ENCODE measurements at regions not wholly inside any gene's neighbourhood (a gene's known extent, or its start where the extent isn't known, plus 50 kb on each side); places are given as distances from the start of the nearest gene placed in this dataset.

GRCh38 chr1:88320291-88320690, 363.8 kb upstream of the PKN2 start:
- H3K9me3 ChIP-seq (ENCODE audit: control insufficient read depth, low read length), result no peaks in the 10 kb centered on the region
- H3K27ac ChIP-seq (ENCODE audit: low read length, poor library complexity, severe bottlenecking), result no peak overlapping the region
- no peaks in the 10 kb centered on the region for H3K36me3 ChIP-seq (ENCODE audit: control insufficient read depth in 1 of 2, insufficient read depth in 2 of 2, low read depth in 1 of 2, low read length in 2 of 2)
- H2BK120ac ChIP-seq (ENCODE audit: low read depth, low read length), result no peak overlapping the region
- H3K4me1 ChIP-seq (ENCODE audit: control insufficient read depth, insufficient read depth, low read depth, low read length), result no peaks in the 10 kb centered on the region
- no peak overlapping the region for H3K4ac ChIP-seq (ENCODE audit: low read depth in 1 of 2, low read length in 2 of 2)
- no peak overlapping the region for H3K18ac ChIP-seq (ENCODE audit: low read depth in 1 of 2, low read length in 2 of 2)
- no peak overlapping the region for H2BK5ac ChIP-seq (ENCODE audit: low read depth, low read length, poor library complexity, severe bottlenecking)
- H3K4me3 ChIP-seq (ENCODE audit: insufficient read depth in 1 of 2, low read depth in 1 of 2, low read length in 2 of 2), result no peak overlapping the region
- no peak for DNase-seq
- H3K14ac ChIP-seq (ENCODE audit: low read length in 2 of 2), result no peak overlapping the region
- no peaks in the 10 kb centered on the region for H3K79me1 ChIP-seq (replicated peaks; ENCODE audit: low read length, poor library complexity, severe bottlenecking)
- H3K23ac ChIP-seq (ENCODE audit: low read length in 2 of 2), result no peak overlapping the region
- no peak overlapping the region for H3K4me2 ChIP-seq (ENCODE audit: low read length, poor library complexity, severe bottlenecking)
- no peaks in the 10 kb centered on the region for H3K27me3 ChIP-seq (ENCODE audit: control insufficient read depth in 1 of 2, insufficient read depth in 1 of 2, low read length in 2 of 2)
- no peak overlapping the region for H4K8ac ChIP-seq (ENCODE audit: low read length)
- no peak overlapping the region for H2BK12ac ChIP-seq (ENCODE audit: low read length in 2 of 2)
- H2AFZ ChIP-seq (ENCODE audit: low read depth, low read length), result no peak overlapping the region
- H3K9ac ChIP-seq (ENCODE audit: low read length), result no peak overlapping the region
- no peak overlapping the region for H2BK15ac ChIP-seq (ENCODE audit: low read depth, poor library complexity, severe bottlenecking)
- no CpG with 5 or more reads among the region's 3 CpGs for WGBS
- H4K91ac ChIP-seq (ENCODE audit: low read length), result no peak overlapping the region
- H2AK5ac ChIP-seq (ENCODE audit: low read length, severe bottlenecking), result no peak overlapping the region

GRCh38 chr1:88321706-88322105, 362.4 kb upstream of the PKN2 start:
- H3K18ac ChIP-seq (ENCODE audit: low read depth in 1 of 2, low read length in 2 of 2), result no peak overlapping the region
- no peaks in the 10 kb centered on the region for H3K36me3 ChIP-seq (ENCODE audit: control insufficient read depth in 1 of 2, insufficient read depth in 2 of 2, low read depth in 1 of 2, low read length in 2 of 2)
- H3K4ac ChIP-seq (ENCODE audit: low read depth in 1 of 2, low read length in 2 of 2), result no peak overlapping the region
- H3K4me2 ChIP-seq (ENCODE audit: low read length, poor library complexity, severe bottlenecking), result no peak overlapping the region
- H4K8ac ChIP-seq (ENCODE audit: low read length), result no peak overlapping the region
- H2BK15ac ChIP-seq (ENCODE audit: low read depth, poor library complexity, severe bottlenecking), result no peak overlapping the region
- H3K79me1 ChIP-seq (replicated peaks; ENCODE audit: low read length, poor library complexity, severe bottlenecking), result no peaks in the 10 kb centered on the region
- no peaks in the 10 kb centered on the region for H3K9me3 ChIP-seq (ENCODE audit: control insufficient read depth, low read length)
- H2BK120ac ChIP-seq (ENCODE audit: low read depth, low read length), result no peak overlapping the region
- H4K91ac ChIP-seq (ENCODE audit: low read length), result no peak overlapping the region
- H3K27me3 ChIP-seq (ENCODE audit: control insufficient read depth in 1 of 2, insufficient read depth in 1 of 2, low read length in 2 of 2), result no peaks in the 10 kb centered on the region
- no peak overlapping the region for H3K23ac ChIP-seq (ENCODE audit: low read length in 2 of 2)
- no peak overlapping the region for H3K14ac ChIP-seq (ENCODE audit: low read length in 2 of 2)
- no peak overlapping the region for H2BK5ac ChIP-seq (ENCODE audit: low read depth, low read length, poor library complexity, severe bottlenecking)
- H2BK12ac ChIP-seq (ENCODE audit: low read length in 2 of 2), result no peak overlapping the region
- WGBS, result 90% methylated on average over 1 of the region's 2 CpGs
- no peak for DNase-seq
- H3K4me1 ChIP-seq (ENCODE audit: control insufficient read depth, insufficient read depth, low read depth, low read length), result no peaks in the 10 kb centered on the region
- no peak overlapping the region for H2AFZ ChIP-seq (ENCODE audit: low read depth, low read length)
- H3K9ac ChIP-seq (ENCODE audit: low read length), result no peak overlapping the region
- H3K4me3 ChIP-seq (ENCODE audit: insufficient read depth in 1 of 2, low read depth in 1 of 2, low read length in 2 of 2), result no peak overlapping the region
- no peak overlapping the region for H2AK5ac ChIP-seq (ENCODE audit: low read length, severe bottlenecking)
- H3K27ac ChIP-seq (ENCODE audit: low read length, poor library complexity, severe bottlenecking), result no peak overlapping the region

- H3K4me3 ChIP-seq (ENCODE audit: insufficient read depth in 1 of 2, low read depth in 1 of 2, low read length in 2 of 2), result no peak overlapping the region
- WGBS, result 87% methylated on average over 2 of the region's 3 CpGs
Measured at GRCh38 chr1:88324899-88325298, 359.2 kb upstream of the PKN2 start.

GRCh38 chr1:88327391-88328267, 356.4 kb upstream of the PKN2 start:
- peak; percentile 92 for DNase-seq
- peak overlapping the region; percentile 40 for H3K9ac ChIP-seq (ENCODE audit: low read length)
- H3K4me3 ChIP-seq (ENCODE audit: insufficient read depth in 1 of 2, low read depth in 1 of 2, low read length in 2 of 2), result no peak overlapping the region
- no peaks in the 10 kb centered on the region for H3K4me1 ChIP-seq (ENCODE audit: control insufficient read depth, insufficient read depth, low read depth, low read length)
- no peaks in the 10 kb centered on the region for H3K36me3 ChIP-seq (ENCODE audit: control insufficient read depth in 1 of 2, insufficient read depth in 2 of 2, low read depth in 1 of 2, low read length in 2 of 2)
- H3K4ac ChIP-seq (ENCODE audit: low read depth in 1 of 2, low read length in 2 of 2), result peak overlapping the region in 1 of 2 experiments; percentile 70
- H3K79me1 ChIP-seq (replicated peaks; ENCODE audit: low read length, poor library complexity, severe bottlenecking), result no peaks in the 10 kb centered on the region
- peak overlapping the region; percentile 90 for H3K18ac ChIP-seq (ENCODE audit: low read depth in 1 of 2, low read length in 2 of 2)
- H2BK15ac ChIP-seq (ENCODE audit: low read depth, poor library complexity, severe bottlenecking), result no peak overlapping the region
- 57% methylated on average over 3 of the region's 5 CpGs for WGBS
- no peak overlapping the region for H2AFZ ChIP-seq (ENCODE audit: low read depth, low read length)
- H2BK5ac ChIP-seq (ENCODE audit: low read depth, low read length, poor library complexity, severe bottlenecking), result no peak overlapping the region
- H2AK5ac ChIP-seq (ENCODE audit: low read length, severe bottlenecking), result peak overlapping the region; percentile 90
- no peaks in the 10 kb centered on the region for H3K9me3 ChIP-seq (ENCODE audit: control insufficient read depth, low read length)
- peak overlapping the region; percentile 74 for H3K27ac ChIP-seq (ENCODE audit: low read length, poor library complexity, severe bottlenecking)
- H3K4me2 ChIP-seq (ENCODE audit: low read length, poor library complexity, severe bottlenecking), result no peak overlapping the region
- no peak overlapping the region for H4K91ac ChIP-seq (ENCODE audit: low read length)
- H3K27me3 ChIP-seq (ENCODE audit: control insufficient read depth in 1 of 2, insufficient read depth in 1 of 2, low read length in 2 of 2), result no peaks in the 10 kb centered on the region
- peak overlapping the region in 1 of 2 experiments; percentile 37 for H2BK12ac ChIP-seq (ENCODE audit: low read length in 2 of 2)
- H3K23ac ChIP-seq (ENCODE audit: low read length in 2 of 2), result no peak overlapping the region
- H3K14ac ChIP-seq (ENCODE audit: low read length in 2 of 2), result no peak overlapping the region
- H2BK120ac ChIP-seq (ENCODE audit: low read depth, low read length), result no peak overlapping the region
- no peak overlapping the region for H4K8ac ChIP-seq (ENCODE audit: low read length)

More at GRCh38 chr1:88324899-88325298, 359.2 kb upstream of the PKN2 start:
- Histone ChIP-seq H3K27ac (ENCODE audit: low read length, poor library complexity, severe bottlenecking) (no peak overlapping the region), H2BK12ac (ENCODE audit: low read length in 2 of 2) (no peak overlapping the region), H4K91ac (ENCODE audit: low read length) (no peak overlapping the region), H3K79me1 (replicated peaks; ENCODE audit: low read length, poor library complexity, severe bottlenecking) (no peaks in the 10 kb centered on the region), H3K18ac (ENCODE audit: low read depth in 1 of 2, low read length in 2 of 2) (no peak overlapping the region), H3K36me3 (ENCODE audit: control insufficient read depth in 1 of 2, insufficient read depth in 2 of 2, low read depth in 1 of 2, low read length in 2 of 2) (no peaks in the 10 kb centered on the region), H2BK120ac (ENCODE audit: low read depth, low read length) (no peak overlapping the region), H3K4me1 (ENCODE audit: control insufficient read depth, insufficient read depth, low read depth, low read length) (no peaks in the 10 kb centered on the region), H2BK5ac (ENCODE audit: low read depth, low read length, poor library complexity, severe bottlenecking) (no peak overlapping the region), H3K4ac (ENCODE audit: low read depth in 1 of 2, low read length in 2 of 2) (no peak overlapping the region), H3K14ac (ENCODE audit: low read length in 2 of 2) (no peak overlapping the region), H3K9ac (ENCODE audit: low read length) (no peak overlapping the region), H2BK15ac (ENCODE audit: low read depth, poor library complexity, severe bottlenecking) (no peak overlapping the region), H3K23ac (ENCODE audit: low read length in 2 of 2) (no peak overlapping the region), H3K4me2 (ENCODE audit: low read length, poor library complexity, severe bottlenecking) (no peak overlapping the region), H3K9me3 (ENCODE audit: control insufficient read depth, low read length) (no peaks in the 10 kb centered on the region), H2AFZ (ENCODE audit: low read depth, low read length) (no peak overlapping the region), H3K27me3 (ENCODE audit: control insufficient read depth in 1 of 2, insufficient read depth in 1 of 2, low read length in 2 of 2) (no peaks in the 10 kb centered on the region), H2AK5ac (ENCODE audit: low read length, severe bottlenecking) (no peak overlapping the region), H4K8ac (ENCODE audit: low read length) (no peak overlapping the region)
- DNase-seq, result no peak
